CD4-positive, alpha-beta memory T cell (primary cell): ENCODE measurements at regions not wholly inside any gene's neighbourhood (a gene's known extent, or its start where the extent isn't known, plus 50 kb on each side); places are given as distances from the start of the nearest gene placed in this dataset.

Experiments used
- CTCF ChIA-PET: fragments of 350-600 bp; sonication (Branson Sonifier 250); formaldehyde crosslinking; loops from one replicate; lab custom pipeline; 2021; ENCODE audit warnings: inconsistent platforms; ENCODE audit not compliant: partially characterized antibody; lab: Charles Lee
- POLR2A ChIA-PET: fragments of 350-600 bp; sonication (Branson Sonifier 250); formaldehyde crosslinking; loops from one replicate; lab custom pipeline; 2021; ENCODE audit not compliant: partially characterized antibody; lab: Charles Lee
- DNase-seq, 5 donors: peaks; one replicate each; pipeline versions ENCODE4 v3.0.0 to v3.0.0-alpha.2; 2020 to 2022; ENCODE audit warnings: mixed read lengths in 1 of 5
- H3K27ac ChIP-seq: one replicate; pipeline ENCODE4 v1.7.0; 2013; ENCODE audit warnings: low read depth, low read length
- H3K27me3 ChIP-seq: 2 replicates; pipeline ENCODE4 v1.7.0; 2013; ENCODE audit warnings: mild to moderate bottlenecking, low read length, moderate library complexity; ENCODE audit not compliant: insufficient read depth
- H3K36me3 ChIP-seq: 2 replicates; pipeline ENCODE4 v1.7.0; 2013; ENCODE audit warnings: mild to moderate bottlenecking, low read length, moderate library complexity; ENCODE audit not compliant: insufficient read depth
- H3K4me1 ChIP-seq: 2 replicates; pipeline ENCODE4 v1.7.0; 2013; ENCODE audit warnings: mild to moderate bottlenecking, low read length, moderate library complexity; ENCODE audit not compliant: insufficient read depth
- H3K4me3 ChIP-seq, 2 donors: one replicate each; pipeline ENCODE4 v1.7.0; 2013; ENCODE audit warnings: low read length in 2 of 2, mild to moderate bottlenecking in 1 of 2
- H3K9me3 ChIP-seq, 2 donors: one replicate each; pipeline ENCODE4 v1.7.0; 2013; ENCODE audit warnings: low read length in 2 of 2, control low read depth in 1 of 2; ENCODE audit not compliant: control insufficient read depth in 1 of 2
- H3K27ac Mint-ChIP-seq, 7 donors: one replicate each; pipeline ENCODE4 v1.8.0; 2020 to 2021; ENCODE audit warnings: mixed read lengths in 7 of 7, mild to moderate bottlenecking in 6 of 7, inconsistent platforms in 3 of 7, moderate library complexity in 3 of 7
- H3K27me3 Mint-ChIP-seq, 2 donors: one replicate each; pipeline ENCODE4 v1.8.0; 2020 to 2021; ENCODE audit warnings: mixed read lengths in 2 of 2
- H3K36me3 Mint-ChIP-seq, 2 donors: one replicate each; pipeline ENCODE4 v1.8.0; 2020 to 2021; ENCODE audit warnings: mixed read lengths in 2 of 2, inconsistent platforms in 1 of 2, mild to moderate bottlenecking in 1 of 2
- H3K4me1 Mint-ChIP-seq, 4 donors: one replicate each; pipeline ENCODE4 v1.8.0; 2020 to 2021; ENCODE audit warnings: mixed read lengths in 4 of 4, mild to moderate bottlenecking in 1 of 4
- H3K4me3 Mint-ChIP-seq, 8 donors: one replicate each; pipeline ENCODE4 v1.8.0; 2020 to 2021; ENCODE audit warnings: mixed read lengths in 8 of 8, mild to moderate bottlenecking in 7 of 8, moderate library complexity in 6 of 8, inconsistent platforms in 3 of 8
- H3K9me3 Mint-ChIP-seq, 8 donors: one replicate each; pipeline ENCODE4 v1.8.0; 2020 to 2021; ENCODE audit warnings: mixed read lengths in 8 of 8, mild to moderate bottlenecking in 5 of 8, inconsistent platforms in 3 of 8, moderate library complexity in 1 of 8
- intact Hi-C: fragments of 100-400 bp; cut with micrococcal nuclease; formaldehyde crosslinking; loops from one replicate; pipeline ENCODE4 v1.15.1; 2023

DNA sequence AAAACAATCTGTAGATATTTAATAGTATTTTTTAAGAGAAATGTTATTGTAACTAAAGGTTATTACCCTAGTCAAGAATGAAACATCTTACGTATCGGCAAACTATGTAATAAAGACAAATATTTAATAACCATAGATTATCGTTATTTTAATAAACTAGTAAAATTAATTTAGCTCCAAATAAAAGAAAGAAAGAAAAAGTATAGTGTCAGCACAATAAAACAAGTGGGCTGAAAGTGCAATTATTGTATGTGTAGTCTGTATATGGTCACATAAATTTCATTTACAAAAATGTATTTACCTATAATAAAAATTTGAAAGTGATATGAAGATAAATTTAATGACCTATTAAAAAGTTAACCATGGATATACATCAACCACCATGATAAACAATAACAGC lies 1258.4 kb upstream of the MIR17HG start:
- Mint-ChIP-seq H3K9me3 (peaks cover 2 to 16% (median 11%) of the 10 kb centered on the region in 8 donors), H3K27me3 (no peaks in the 10 kb centered on the region), H3K4me3 (no peak overlapping the region), H3K4me1 (no peaks in the 10 kb centered on the region), H3K36me3 (no peaks in the 10 kb centered on the region), H3K27ac (no peak overlapping the region)
- ChIA-PET POLR2A (no interaction called here), CTCF (no interaction called here)
- no peaks in the 10 kb centered on the region for H3K36me3 ChIP-seq
- H3K4me3 ChIP-seq: no peak overlapping the region
- H3K4me1 ChIP-seq: no peaks in the 10 kb centered on the region
- intact Hi-C loops: no loop called here
- H3K27ac ChIP-seq: no peak overlapping the region
- H3K27me3 ChIP-seq: no peaks in the 10 kb centered on the region
- peaks cover 0 to 5% of the 10 kb centered on the region in 2 donors for H3K9me3 ChIP-seq
- DNase-seq: no peak

DNA sequence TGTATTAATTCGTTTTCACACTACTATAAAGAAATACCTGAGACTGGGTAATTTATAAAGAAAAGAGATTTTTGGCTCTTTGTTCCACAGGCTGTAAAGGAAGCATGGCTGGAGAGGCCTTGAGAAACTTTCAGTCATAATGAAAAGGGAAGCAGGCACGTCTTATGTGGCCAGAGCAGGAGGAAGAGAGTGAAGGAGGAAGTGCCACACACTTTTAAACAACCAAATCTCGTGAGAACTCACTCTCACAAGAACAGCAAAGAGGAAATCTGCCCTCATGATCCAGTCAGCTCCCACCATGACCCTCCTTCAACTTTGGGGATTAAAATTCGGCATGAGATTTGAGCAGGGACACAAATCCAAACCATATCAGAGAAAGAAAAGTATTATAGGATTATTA lies 1255.9 kb upstream of the MIR17HG start:
- H3K4me1 Mint-ChIP-seq: no peaks in the 10 kb centered on the region

DNA sequence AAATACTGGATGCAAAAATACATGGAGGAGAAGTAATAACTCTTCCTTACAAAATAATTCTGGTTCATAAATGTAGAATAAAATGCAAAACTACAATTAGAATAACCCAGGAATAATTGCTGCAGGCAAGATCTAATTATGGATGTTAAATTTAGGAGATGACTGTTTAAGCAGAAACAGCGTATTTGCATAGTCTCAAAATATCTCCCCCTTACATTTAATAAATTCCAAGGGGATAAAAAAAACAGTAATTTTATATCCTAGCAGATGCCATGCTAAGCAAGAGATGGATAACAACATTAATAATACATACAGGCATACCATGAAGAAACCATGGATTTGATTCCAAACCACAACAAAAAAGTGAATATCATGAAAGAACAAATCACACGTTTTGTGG lies 1253.1 kb upstream of the MIR17HG start:
- Mint-ChIP-seq H3K4me3 (no peak overlapping the region), H3K27me3 (no peaks in the 10 kb centered on the region), H3K4me1 (no peaks in the 10 kb centered on the region), H3K36me3 (no peaks in the 10 kb centered on the region), H3K27ac (no peak overlapping the region), H3K9me3 (peaks cover 0 to 16% (median 5%) of the 10 kb centered on the region in 8 donors)
- no peak overlapping the region for H3K27ac ChIP-seq
- CTCF ChIA-PET: no interaction called here
- H3K4me3 ChIP-seq: no peak overlapping the region
- peaks cover 0 to 5% of the 10 kb centered on the region in 2 donors for H3K9me3 ChIP-seq
- DNase-seq: no peak
- H3K27me3 ChIP-seq: no peaks in the 10 kb centered on the region
- H3K36me3 ChIP-seq: no peaks in the 10 kb centered on the region
- intact Hi-C loops: no loop called here
- H3K4me1 ChIP-seq: no peaks in the 10 kb centered on the region
- POLR2A ChIA-PET: no interaction called here

More for the DNA sequence above, 1255.9 kb upstream of the MIR17HG start:
- no peaks in the 10 kb centered on the region for H3K36me3 Mint-ChIP-seq
- DNase-seq: no peak
- no peaks in the 10 kb centered on the region for H3K36me3 ChIP-seq
- ChIA-PET CTCF (no interaction called here), POLR2A (no interaction called here)
- H3K9me3 Mint-ChIP-seq: peaks cover 2 to 19% (median 8%) of the 10 kb centered on the region in 8 donors
- H3K27me3 Mint-ChIP-seq: no peaks in the 10 kb centered on the region
- no peak overlapping the region for H3K4me3 ChIP-seq
- H3K27ac ChIP-seq: no peak overlapping the region
- H3K9me3 ChIP-seq: peaks cover 0 to 5% of the 10 kb centered on the region in 2 donors
- H3K4me1 ChIP-seq: no peaks in the 10 kb centered on the region
- intact Hi-C loops: no loop called here
- H3K27ac Mint-ChIP-seq: no peak overlapping the region
- no peak overlapping the region for H3K4me3 Mint-ChIP-seq
- H3K27me3 ChIP-seq: no peaks in the 10 kb centered on the region

DNA sequence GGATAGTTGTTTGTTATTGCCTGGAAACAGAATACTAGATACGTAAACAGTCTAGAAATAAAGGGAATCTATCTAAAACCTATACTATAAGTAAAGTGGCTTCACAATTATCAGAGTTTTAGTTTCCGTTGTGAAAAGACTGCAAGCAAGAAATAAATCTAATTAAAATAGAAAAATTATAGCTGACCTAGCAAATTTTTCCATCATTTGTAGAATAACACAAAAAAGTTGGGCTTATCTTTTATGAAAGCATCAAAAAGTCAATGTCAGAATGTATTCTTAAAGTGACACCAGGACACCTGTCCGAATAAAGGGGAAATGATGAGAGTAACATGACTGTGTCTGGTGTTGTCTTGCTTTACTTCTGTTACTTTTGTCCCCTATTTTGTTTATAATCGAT lies 1248.9 kb upstream of the MIR17HG start:
- H3K4me3 Mint-ChIP-seq: no peak overlapping the region
- Histone ChIP-seq H3K4me3 (no peak overlapping the region), H3K4me1 (no peaks in the 10 kb centered on the region), H3K9me3 (no peaks in the 10 kb centered on the region), H3K36me3 (no peaks in the 10 kb centered on the region), H3K27ac (no peak overlapping the region), H3K27me3 (no peaks in the 10 kb centered on the region)
- no peaks in the 10 kb centered on the region for H3K27me3 Mint-ChIP-seq
- intact Hi-C loops: no loop called here
- H3K27ac Mint-ChIP-seq: no peak overlapping the region
- peaks cover 0 to 25% (median 5%) of the 10 kb centered on the region in 8 donors for H3K9me3 Mint-ChIP-seq
- ChIA-PET CTCF (no interaction called here), POLR2A (no interaction called here)
- no peaks in the 10 kb centered on the region for H3K36me3 Mint-ChIP-seq
- no peaks in the 10 kb centered on the region for H3K4me1 Mint-ChIP-seq
- no peak for DNase-seq

DNA sequence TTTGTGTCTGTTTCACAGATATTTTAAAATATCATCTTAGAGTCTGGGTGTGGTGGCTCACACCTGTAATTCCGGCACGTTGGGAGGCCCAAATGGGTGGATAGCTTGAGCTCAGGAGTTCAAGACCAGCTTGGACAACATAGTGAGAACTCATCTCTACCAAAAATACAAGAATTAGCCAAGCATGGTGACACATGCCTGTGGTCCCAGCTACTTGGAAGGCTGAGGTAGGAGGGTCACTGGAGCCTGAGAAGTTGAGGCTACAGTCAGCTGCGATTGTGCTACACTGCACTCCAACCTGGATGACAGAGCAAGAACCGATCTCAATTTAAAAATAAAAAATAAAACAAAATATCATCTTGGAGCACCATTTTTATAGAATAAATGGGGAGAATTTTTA lies 1247.6 kb upstream of the MIR17HG start:
- Histone ChIP-seq H3K4me3 (no peak overlapping the region), H3K4me1 (no peaks in the 10 kb centered on the region), H3K27ac (no peak overlapping the region), H3K36me3 (no peaks in the 10 kb centered on the region), H3K27me3 (no peaks in the 10 kb centered on the region), H3K9me3 (no peaks in the 10 kb centered on the region)
- ChIA-PET POLR2A (no interaction called here), CTCF (no interaction called here)
- Mint-ChIP-seq H3K9me3 (peaks cover 0 to 20% (median 10%) of the 10 kb centered on the region in 8 donors), H3K4me3 (no peak overlapping the region), H3K4me1 (no peaks in the 10 kb centered on the region), H3K27ac (no peak overlapping the region), H3K27me3 (no peaks in the 10 kb centered on the region), H3K36me3 (no peaks in the 10 kb centered on the region)
- DNase-seq: no peak
- intact Hi-C loops: no loop called here

DNA sequence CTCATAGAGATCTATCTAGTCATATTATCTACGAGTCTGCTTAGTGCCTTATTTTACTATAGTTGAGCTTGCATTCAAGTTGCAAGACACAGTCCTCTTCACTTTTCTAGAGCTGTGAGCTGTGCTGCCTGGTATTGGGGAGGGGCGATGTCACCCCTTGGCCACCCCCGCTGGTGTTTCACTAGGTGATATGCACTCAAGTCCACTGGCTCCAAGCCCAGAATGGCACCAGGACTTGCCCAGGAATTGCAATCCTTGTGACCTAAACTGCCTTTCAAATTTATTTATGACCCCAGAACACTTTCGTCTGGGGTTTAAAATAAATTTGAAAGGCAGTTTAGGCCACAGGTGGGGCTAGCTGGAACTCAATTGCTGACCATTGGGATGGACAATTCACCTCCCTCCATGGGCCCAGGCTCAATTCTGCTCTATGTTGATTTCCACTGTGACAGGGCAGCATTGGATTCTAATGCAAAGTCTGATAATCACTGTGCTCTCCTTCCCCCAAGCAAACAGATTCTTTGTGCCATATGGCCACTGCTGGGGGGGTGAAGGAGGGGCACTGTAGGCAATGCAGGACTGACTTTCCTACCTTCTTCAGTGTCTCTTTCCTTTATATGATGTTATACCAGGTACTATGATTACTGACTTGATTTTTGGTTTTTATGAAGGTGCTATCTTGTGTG lies 1244.2 kb upstream of the MIR17HG start:
- ChIA-PET CTCF (no interaction called here), POLR2A (no interaction called here)
- Histone ChIP-seq H3K9me3 (no peaks in the 10 kb centered on the region), H3K36me3 (no peaks in the 10 kb centered on the region), H3K27me3 (no peaks in the 10 kb centered on the region), H3K27ac (no peak overlapping the region), H3K4me3 (no peak overlapping the region), H3K4me1 (no peaks in the 10 kb centered on the region)
- no peak for DNase-seq
- no peak overlapping the region for H3K27ac Mint-ChIP-seq
- no peaks in the 10 kb centered on the region for H3K4me1 Mint-ChIP-seq
- intact Hi-C loops: no loop called here
- no peaks in the 10 kb centered on the region for H3K27me3 Mint-ChIP-seq
- H3K9me3 Mint-ChIP-seq: peaks cover 3 to 29% (median 14%) of the 10 kb centered on the region in 8 donors
- H3K36me3 Mint-ChIP-seq: no peaks in the 10 kb centered on the region
- no peak overlapping the region for H3K4me3 Mint-ChIP-seq

DNA sequence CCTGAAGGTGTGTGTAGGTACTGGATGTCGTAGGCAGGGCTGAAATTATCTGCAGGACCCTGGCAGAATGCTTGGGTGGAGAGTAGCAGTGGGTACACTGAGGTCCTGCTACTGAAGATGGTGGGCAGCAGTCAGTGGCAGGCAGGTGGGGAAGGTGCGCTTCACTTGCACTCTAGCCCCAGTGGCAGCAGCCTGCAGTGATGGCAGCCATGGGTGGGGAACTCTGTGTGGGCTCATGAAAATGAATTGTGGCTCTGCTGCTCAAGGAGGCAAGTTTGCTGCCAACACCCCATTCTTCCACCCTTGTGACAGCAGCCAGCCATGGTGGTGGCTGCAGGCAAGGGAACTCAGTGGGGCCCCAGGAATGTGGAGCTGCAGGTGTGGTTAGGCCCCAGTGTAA lies 1242.7 kb upstream of the MIR17HG start:
- CTCF ChIA-PET: no interaction called here

More for the DNA sequence above, 1242.7 kb upstream of the MIR17HG start:
- Histone ChIP-seq H3K27ac (no peak overlapping the region), H3K4me3 (no peak overlapping the region), H3K9me3 (no peaks in the 10 kb centered on the region), H3K4me1 (no peaks in the 10 kb centered on the region), H3K27me3 (no peaks in the 10 kb centered on the region), H3K36me3 (no peaks in the 10 kb centered on the region)
- Mint-ChIP-seq H3K27me3 (no peaks in the 10 kb centered on the region), H3K4me1 (no peaks in the 10 kb centered on the region), H3K36me3 (no peaks in the 10 kb centered on the region), H3K4me3 (no peak overlapping the region), H3K27ac (no peak overlapping the region), H3K9me3 (peaks cover 3 to 29% (median 18%) of the 10 kb centered on the region in 8 donors)
- intact Hi-C loops: no loop called here
- no peak for DNase-seq
- POLR2A ChIA-PET: no interaction called here
